Liver (tissue), 7 donors: ENCODE measurements at regions not wholly inside any gene's neighbourhood (a gene's known extent, or its start where the extent isn't known, plus 50 kb on each side); places are given as distances from the start of the nearest gene placed in this dataset.

Source experiments
- DNase-seq: peaks from one replicate; pipeline ENCODE4 v3.0.0-alpha.2; 2017; ENCODE audit warnings: low spot score
- H3K27ac ChIP-seq, 2 donors: one replicate each; pipeline ENCODE4 v1.7.0; 2013; ENCODE audit warnings: inconsistent platforms in 2 of 2, low read length in 2 of 2, control low read depth in 1 of 2, low read depth in 1 of 2, mild to moderate bottlenecking in 1 of 2
- H3K27me3 ChIP-seq, 4 donors: one replicate each; pipeline versions ENCODE4 v1.6.1 to v1.7.0; 2013; ENCODE audit warnings: low read length in 3 of 4, inconsistent platforms in 1 of 4, mild to moderate bottlenecking in 1 of 4, moderate library complexity in 1 of 4; ENCODE audit not compliant: control insufficient read depth in 4 of 4, insufficient read depth in 4 of 4
- H3K36me3 ChIP-seq, 4 donors: one replicate each; pipeline versions ENCODE4 v1.6.1 to v1.7.0; 2013; ENCODE audit warnings: low read length in 3 of 4, mild to moderate bottlenecking in 3 of 4, low read depth in 1 of 4, moderate library complexity in 1 of 4; ENCODE audit not compliant: control insufficient read depth in 4 of 4, insufficient read depth in 3 of 4
- H3K4me1 ChIP-seq, 4 donors: one replicate each; pipeline versions ENCODE4 v1.6.1 to v1.7.0; 2013; ENCODE audit warnings: low read length in 3 of 4, mild to moderate bottlenecking in 3 of 4, moderate library complexity in 1 of 4; ENCODE audit not compliant: control insufficient read depth in 4 of 4, insufficient read depth in 4 of 4
- H3K4me3 ChIP-seq, 3 donors: one replicate each; pipeline versions ENCODE4 v1.6.1 to v1.7.0; 2013; ENCODE audit warnings: low read length in 3 of 3, control low read depth in 1 of 3, low read depth in 1 of 3, mild to moderate bottlenecking in 1 of 3
- H3K9ac ChIP-seq, 2 donors: one replicate each; pipeline ENCODE4 v1.7.0; 2013; ENCODE audit warnings: low read length in 2 of 2, mild to moderate bottlenecking in 2 of 2, moderate library complexity in 2 of 2, control low read depth in 1 of 2, low read depth in 1 of 2
- H3K9me3 ChIP-seq, 4 donors: one replicate each; pipeline versions ENCODE4 v1.6.1 to v1.7.0; 2013; ENCODE audit warnings: low read length in 3 of 4; ENCODE audit not compliant: control insufficient read depth in 4 of 4
- FOXA2 ChIP-seq: IDR thresholded peaks from 2 replicates; pipeline ENCODE4 v1.6.1; 2016; ENCODE audit warnings: antibody characterized with exemption
- GABPA ChIP-seq, 2 donors: IDR thresholded peaks in 1 of 2; conservative IDR thresholded peaks in 1 of 2; 2 replicates each; pipeline ENCODE4 v1.6.1; 2016; ENCODE audit warnings: antibody characterized with exemption in 2 of 2, mild to moderate bottlenecking in 1 of 2, moderate library complexity in 1 of 2
- JUND ChIP-seq, 2 donors: IDR thresholded peaks; 2 replicates each; pipeline ENCODE4 v1.6.1; 2016; ENCODE audit warnings: antibody characterized with exemption in 2 of 2
- NR2F2 ChIP-seq: IDR thresholded peaks from 2 replicates; pipeline ENCODE4 v1.6.1; 2016; ENCODE audit warnings: antibody characterized with exemption
- RAD21 ChIP-seq, 2 donors: IDR thresholded peaks; 2 replicates each; pipeline ENCODE4 v1.6.1; 2016; ENCODE audit warnings: antibody characterized with exemption in 2 of 2, mild to moderate bottlenecking in 2 of 2
- RXRA ChIP-seq, 2 donors: IDR thresholded peaks; 2 replicates each; pipeline ENCODE4 v1.6.1; 2017 to 2018; ENCODE audit warnings: antibody characterized with exemption in 2 of 2, mild to moderate bottlenecking in 1 of 2
- WGBS: extraction: QIAGEN DNeasy Blood & Tissue Kit; methylation state at CpG from one replicate; pipeline ENCODE4 v1.1.7; 2013; 5-methylcytosine and 5-hydroxymethylcytosine counted together
- TF ChIP-seq, protein P1 (sequence below): IDR thresholded peaks from 2 replicates; pipeline ENCODE4 v1.6.1; 2016; ENCODE audit warnings: antibody characterized with exemption
- TF ChIP-seq, protein P2 (sequence below): IDR thresholded peaks from 2 replicates; pipeline ENCODE4 v1.6.1; 2016; ENCODE audit warnings: antibody characterized with exemption
- TF ChIP-seq, protein P3 (sequence below): IDR thresholded peaks from 2 replicates; pipeline ENCODE4 v1.6.1; 2016; ENCODE audit warnings: antibody characterized with exemption, mild to moderate bottlenecking
- donor health status: healthy.
- donor health status: healthy.
- donor health status: healthy.
- donor health status: healthy.

DNA sequence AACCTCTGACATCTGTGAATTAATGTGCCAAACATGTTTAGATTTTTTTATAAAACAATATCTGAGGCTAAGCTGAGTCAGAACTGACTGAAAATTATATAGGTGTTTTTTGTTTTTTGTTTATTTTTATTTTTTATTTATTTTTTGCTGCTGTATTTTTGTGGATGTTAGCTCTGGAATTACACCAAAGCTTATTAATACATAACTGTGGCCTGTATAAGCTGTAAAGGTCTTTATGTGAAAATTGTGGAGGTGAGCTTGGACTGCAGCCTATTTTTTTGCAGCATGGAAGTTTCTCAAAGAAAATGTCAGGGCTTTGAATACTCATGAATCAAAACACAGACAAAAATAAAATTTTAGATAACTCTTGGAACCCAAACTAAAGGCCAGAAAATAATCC lies 199.8 kb downstream of the CHRM3 start:
- no peak for DNase-seq

DNA sequence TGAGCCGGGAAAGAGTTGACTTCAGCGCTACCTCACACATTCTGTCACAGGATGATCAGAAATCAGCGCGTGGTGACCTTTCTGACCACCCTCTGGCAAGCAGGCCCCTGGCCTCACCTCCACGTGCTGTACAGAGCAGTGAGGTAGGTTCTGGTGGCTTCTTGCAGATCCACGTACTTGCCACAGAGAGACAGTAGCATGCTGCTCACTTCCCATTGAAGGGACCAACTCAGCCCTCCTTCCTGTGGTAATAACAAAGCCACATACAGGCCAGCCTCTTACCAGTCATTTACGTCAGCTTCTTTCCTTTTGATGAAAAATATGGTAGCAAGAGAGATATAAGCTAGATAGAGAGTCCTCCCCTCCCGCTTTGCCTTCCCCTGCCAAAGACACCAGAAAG lies 200.7 kb downstream of the CHRM3 start:
- 64% methylated on average over 8 of the region's 8 CpGs for WGBS
- peaks cover 0 to 1% (median 0%) of the 10 kb centered on the region in 4 donors for H3K4me1 ChIP-seq
- no peak for DNase-seq
- peaks cover 0 to 4% (median 0%) of the 10 kb centered on the region in 4 donors for H3K27me3 ChIP-seq
- H3K27ac ChIP-seq = no peak overlapping the region
- no peaks in the 10 kb centered on the region for H3K36me3 ChIP-seq
- TF ChIP-seq, protein P1, sequence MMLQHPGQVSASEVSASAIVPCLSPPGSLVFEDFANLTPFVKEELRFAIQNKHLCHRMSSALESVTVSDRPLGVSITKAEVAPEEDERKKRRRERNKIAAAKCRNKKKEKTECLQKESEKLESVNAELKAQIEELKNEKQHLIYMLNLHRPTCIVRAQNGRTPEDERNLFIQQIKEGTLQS = no peak
- no peak overlapping the region for H3K9ac ChIP-seq
- H3K9me3 ChIP-seq = no peaks in the 10 kb centered on the region
- H3K4me3 ChIP-seq = no peak overlapping the region

More for the DNA sequence above, 199.8 kb downstream of the CHRM3 start:
- H3K4me1 ChIP-seq = peaks cover 0 to 1% (median 0%) of the 10 kb centered on the region in 4 donors
- no peak overlapping the region for H3K4me3 ChIP-seq
- no peaks in the 10 kb centered on the region for H3K9me3 ChIP-seq
- no peak overlapping the region for H3K27ac ChIP-seq
- TF ChIP-seq RXRA (IDR thresholded peaks at IDR 0.05) = no peak
- TF ChIP-seq, protein P2, sequence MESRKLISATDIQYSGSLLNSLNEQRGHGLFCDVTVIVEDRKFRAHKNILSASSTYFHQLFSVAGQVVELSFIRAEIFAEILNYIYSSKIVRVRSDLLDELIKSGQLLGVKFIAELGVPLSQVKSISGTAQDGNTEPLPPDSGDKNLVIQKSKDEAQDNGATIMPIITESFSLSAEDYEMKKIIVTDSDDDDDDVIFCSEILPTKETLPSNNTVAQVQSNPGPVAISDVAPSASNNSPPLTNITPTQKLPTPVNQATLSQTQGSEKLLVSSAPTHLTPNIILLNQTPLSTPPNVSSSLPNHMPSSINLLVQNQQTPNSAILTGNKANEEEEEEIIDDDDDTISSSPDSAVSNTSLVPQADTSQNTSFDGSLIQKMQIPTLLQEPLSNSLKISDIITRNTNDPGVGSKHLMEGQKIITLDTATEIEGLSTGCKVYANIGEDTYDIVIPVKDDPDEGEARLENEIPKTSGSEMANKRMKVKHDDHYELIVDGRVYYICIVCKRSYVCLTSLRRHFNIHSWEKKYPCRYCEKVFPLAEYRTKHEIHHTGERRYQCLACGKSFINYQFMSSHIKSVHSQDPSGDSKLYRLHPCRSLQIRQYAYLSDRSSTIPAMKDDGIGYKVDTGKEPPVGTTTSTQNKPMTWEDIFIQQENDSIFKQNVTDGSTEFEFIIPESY = no peak
- no peaks in the 10 kb centered on the region for H3K36me3 ChIP-seq
- H3K9ac ChIP-seq = no peak overlapping the region
- peaks cover 0 to 4% (median 0%) of the 10 kb centered on the region in 4 donors for H3K27me3 ChIP-seq

DNA sequence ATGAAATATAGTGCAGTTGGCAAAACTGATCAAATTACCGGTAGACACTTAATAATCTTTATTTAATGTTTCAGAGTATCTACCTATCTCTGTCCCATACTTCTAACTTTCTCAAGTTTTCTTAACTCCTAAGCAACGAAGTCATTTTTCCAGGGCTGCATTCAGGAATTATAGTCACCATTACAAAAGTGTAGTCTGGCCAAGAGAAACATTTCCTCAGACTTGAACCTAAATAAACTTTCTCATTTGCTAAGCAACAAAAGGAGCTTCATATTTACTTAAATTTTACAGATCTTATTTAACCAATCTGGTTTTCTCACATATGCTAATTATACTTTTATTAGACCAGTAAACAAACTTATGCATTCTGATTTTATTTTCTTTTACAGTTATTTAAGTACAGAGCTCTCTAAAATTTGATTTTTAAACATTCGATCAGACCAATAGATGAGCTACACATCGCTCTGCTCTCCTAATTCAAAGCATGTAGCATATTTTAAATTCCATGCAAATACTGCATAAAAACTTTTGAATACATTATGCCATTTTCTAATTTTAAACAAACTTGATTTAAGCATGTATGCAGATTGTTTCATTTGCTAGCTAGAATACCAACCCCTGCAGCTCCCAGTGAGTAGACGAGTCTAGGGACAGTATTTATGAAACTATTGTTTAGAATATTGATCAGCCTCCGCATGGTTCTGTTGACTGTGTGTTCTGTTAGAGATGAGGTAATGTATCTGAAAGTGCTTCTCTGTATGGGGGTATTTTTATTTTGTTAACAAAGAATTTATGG lies 201.4 kb downstream of the CHRM3 start:
- no peak for TF ChIP-seq RAD21 (IDR thresholded peaks at IDR 0.05)
- TF ChIP-seq NR2F2 = no peak
- no peak for TF ChIP-seq JUND (IDR thresholded peaks at IDR 0.05)
- TF ChIP-seq, protein P3, sequence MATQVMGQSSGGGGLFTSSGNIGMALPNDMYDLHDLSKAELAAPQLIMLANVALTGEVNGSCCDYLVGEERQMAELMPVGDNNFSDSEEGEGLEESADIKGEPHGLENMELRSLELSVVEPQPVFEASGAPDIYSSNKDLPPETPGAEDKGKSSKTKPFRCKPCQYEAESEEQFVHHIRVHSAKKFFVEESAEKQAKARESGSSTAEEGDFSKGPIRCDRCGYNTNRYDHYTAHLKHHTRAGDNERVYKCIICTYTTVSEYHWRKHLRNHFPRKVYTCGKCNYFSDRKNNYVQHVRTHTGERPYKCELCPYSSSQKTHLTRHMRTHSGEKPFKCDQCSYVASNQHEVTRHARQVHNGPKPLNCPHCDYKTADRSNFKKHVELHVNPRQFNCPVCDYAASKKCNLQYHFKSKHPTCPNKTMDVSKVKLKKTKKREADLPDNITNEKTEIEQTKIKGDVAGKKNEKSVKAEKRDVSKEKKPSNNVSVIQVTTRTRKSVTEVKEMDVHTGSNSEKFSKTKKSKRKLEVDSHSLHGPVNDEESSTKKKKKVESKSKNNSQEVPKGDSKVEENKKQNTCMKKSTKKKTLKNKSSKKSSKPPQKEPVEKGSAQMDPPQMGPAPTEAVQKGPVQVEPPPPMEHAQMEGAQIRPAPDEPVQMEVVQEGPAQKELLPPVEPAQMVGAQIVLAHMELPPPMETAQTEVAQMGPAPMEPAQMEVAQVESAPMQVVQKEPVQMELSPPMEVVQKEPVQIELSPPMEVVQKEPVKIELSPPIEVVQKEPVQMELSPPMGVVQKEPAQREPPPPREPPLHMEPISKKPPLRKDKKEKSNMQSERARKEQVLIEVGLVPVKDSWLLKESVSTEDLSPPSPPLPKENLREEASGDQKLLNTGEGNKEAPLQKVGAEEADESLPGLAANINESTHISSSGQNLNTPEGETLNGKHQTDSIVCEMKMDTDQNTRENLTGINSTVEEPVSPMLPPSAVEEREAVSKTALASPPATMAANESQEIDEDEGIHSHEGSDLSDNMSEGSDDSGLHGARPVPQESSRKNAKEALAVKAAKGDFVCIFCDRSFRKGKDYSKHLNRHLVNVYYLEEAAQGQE = no peak
- TF ChIP-seq GABPA (IDR thresholded peaks at IDR 0.05 in 1 of 2, conservative IDR thresholded peaks at IDR 0.05 in 1 of 2) = no peak
- TF ChIP-seq FOXA2 = no peak
- Histone ChIP-seq H3K36me3 (no peaks in the 10 kb centered on the region), H3K9me3 (no peaks in the 10 kb centered on the region), H3K4me1 (peaks cover 0 to 1% (median 0%) of the 10 kb centered on the region in 4 donors), H3K27me3 (peaks cover 0 to 2% (median 0%) of the 10 kb centered on the region in 4 donors), H3K4me3 (no peak overlapping the region), H3K9ac (no peak overlapping the region), H3K27ac (no peak overlapping the region)
- DNase-seq = no peak
- WGBS = 62% methylated on average over 6 of the region's 6 CpGs
